B cell (primary cell): ENCODE measurements at regions not wholly inside any gene's neighbourhood (a gene's known extent, or its start where the extent isn't known, plus 50 kb on each side); places are given as distances from the start of the nearest gene placed in this dataset.

ENCODE experiments used
- ATAC-seq: fragments of 200-7000 bp; cut with Tn5 transposase; one replicate; pipeline ENCODE4 v1.10.0; 2021; ENCODE audit warnings: low read depth, mild to moderate bottlenecking, moderate number of reproducible peaks, moderate library complexity
- CTCF ChIA-PET: fragments of 350-600 bp; sonication (Branson Sonifier 250); formaldehyde crosslinking; loops from one replicate; lab custom pipeline; 2021; ENCODE audit warnings: antibody characterized with exemption, inconsistent platforms; lab: Charles Lee
- POLR2A ChIA-PET: fragments of 350-600 bp; sonication (Branson Sonifier 250); formaldehyde crosslinking; loops from one replicate; lab custom pipeline; 2021; ENCODE audit warnings: antibody characterized with exemption; lab: Charles Lee
- DNase-seq: peaks from one replicate; pipeline ENCODE4 v3.0.0; 2013
- H2AFZ ChIP-seq: 2 replicates; pipeline ENCODE4 v1.6.1; 2012; ENCODE audit warnings: mild to moderate bottlenecking, low read depth, low read length; ENCODE audit not compliant: insufficient read depth, poor library complexity, severe bottlenecking
- H3K27ac ChIP-seq, 2 donors: 1 replicate in 1 of 2; 2 replicates in 1 of 2; pipeline ENCODE4 v1.5.1; 2012 to 2013; ENCODE audit warnings: low read length in 2 of 2, mild to moderate bottlenecking in 2 of 2, moderate library complexity in 1 of 2
- H3K27me3 ChIP-seq, 4 experiments: fragments of 200-600 bp in 1 of 4; sonication (generic) in 1 of 4; replicated peaks in 1 of 4; 1 replicate in 2 of 4; 2 replicates in 2 of 4; pipeline versions ENCODE4 v1.6.1 to v1.7.0; 2013 to 2016; ENCODE audit warnings: low read length in 3 of 4, mild to moderate bottlenecking in 2 of 4, mixed read lengths in 1 of 4, moderate library complexity in 1 of 4; ENCODE audit not compliant: insufficient read depth in 4 of 4, control insufficient read depth in 3 of 4; ENCODE audit errors: control extremely low read depth in 1 of 4
- H3K36me3 ChIP-seq, 2 experiments: replicated peaks in 1 of 2; 1 replicate in 1 of 2; 2 replicates in 1 of 2; pipeline versions ENCODE4 v1.6.1 to v1.7.1; 2013; ENCODE audit warnings: low read length in 1 of 2; ENCODE audit not compliant: insufficient read depth in 2 of 2, control insufficient read depth in 1 of 2; ENCODE audit errors: control extremely low read depth in 1 of 2, extremely low read depth in 1 of 2
- H3K4me1 ChIP-seq, 2 donors: fragments of 200-600 bp in 1 of 2; sonication (generic) in 1 of 2; 1 replicate in 1 of 2; 2 replicates in 1 of 2; pipeline versions ENCODE4 v1.5.1 to v1.6.1; 2013 to 2017; ENCODE audit warnings: low read length in 2 of 2; ENCODE audit not compliant: control insufficient read depth in 2 of 2, insufficient read depth in 2 of 2
- H3K4me2 ChIP-seq: replicated peaks from 2 replicates; pipeline ENCODE3; 2012; ENCODE audit warnings: mild to moderate bottlenecking, low read depth, low read length; ENCODE audit not compliant: poor library complexity, severe bottlenecking
- H3K4me3 ChIP-seq, 5 experiments: fragments of 200-600 bp in 1 of 5; sonication (generic) in 1 of 5; 1 replicate in 3 of 5; 2 replicates in 2 of 5; pipeline versions ENCODE4 v1.5.1 to v1.7.0; 2011 to 2016; ENCODE audit warnings: low read length in 4 of 5, mild to moderate bottlenecking in 4 of 5, low read depth in 2 of 5, control low read depth in 1 of 5, moderate library complexity in 1 of 5; ENCODE audit not compliant: insufficient read depth in 1 of 5; ENCODE audit errors: control extremely low read depth in 1 of 5, extremely low read depth in 1 of 5
- H3K79me2 ChIP-seq: fragments of 200-600 bp; sonication (generic); one replicate; pipeline ENCODE4 v1.6.0; 2016; ENCODE audit warnings: low read length; ENCODE audit not compliant: control insufficient read depth, insufficient read depth
- H3K9ac ChIP-seq: fragments of 200-600 bp; sonication (generic); 2 replicates; pipeline ENCODE4 v1.6.1; 2017; ENCODE audit warnings: mild to moderate bottlenecking, low read length, moderate library complexity
- H3K9me3 ChIP-seq, 3 donors: one replicate each; pipeline versions ENCODE4 v1.6.1 to v1.7.1; 2013; ENCODE audit warnings: low read length in 2 of 3; ENCODE audit not compliant: control insufficient read depth in 2 of 3, insufficient read depth in 1 of 3; ENCODE audit errors: control extremely low read depth in 1 of 3
- H4K20me1 ChIP-seq: 2 replicates; pipeline ENCODE4 v1.6.0; 2012; ENCODE audit warnings: mild to moderate bottlenecking, low read length; ENCODE audit not compliant: insufficient read depth, control insufficient read depth, poor library complexity, severe bottlenecking
- H3K27ac Mint-ChIP-seq: one replicate; pipeline ENCODE4 v1.8.0; 2021; ENCODE audit warnings: mixed read lengths
- H3K27me3 Mint-ChIP-seq: one replicate; pipeline ENCODE4 v1.8.0; 2021; ENCODE audit warnings: mixed read lengths
- H3K4me1 Mint-ChIP-seq: one replicate; pipeline ENCODE4 v1.8.0; 2021; ENCODE audit warnings: mixed read lengths
- H3K4me3 Mint-ChIP-seq: one replicate; pipeline ENCODE4 v1.8.0; 2021; ENCODE audit warnings: mixed read lengths
- H3K9me3 Mint-ChIP-seq: one replicate; pipeline ENCODE4 v1.8.0; 2022; ENCODE audit warnings: mixed read lengths; ENCODE audit not compliant: insufficient read depth
- CTCF ChIP-seq: fragments of 200-600 bp; IDR thresholded peaks from one replicate; pipeline ENCODE4 v1.8.0; 2022; ENCODE audit warnings: antibody characterized with exemption, mild to moderate bottlenecking
- EZH2 ChIP-seq: IDR thresholded peaks from 2 replicates; pipeline ENCODE4 v1.6.1; 2012; ENCODE audit warnings: borderline replicate concordance, low read depth, mild to moderate bottlenecking, moderate library complexity, low read length; ENCODE audit not compliant: insufficient read depth, poor library complexity, severe bottlenecking
- WGBS: methylation state at CpG from one replicate; pipeline ENCODE4 v1.1.5; 2013; ENCODE audit warnings: missing lambda C conversion rate; ENCODE audit not compliant: insufficient coverage; 5-methylcytosine and 5-hydroxymethylcytosine counted together
- intact Hi-C: fragments of 100-400 bp; cut with micrococcal nuclease; formaldehyde crosslinking; loops from one replicate; pipeline ENCODE4 v1.10.0; 2022

- ATAC-seq (no peak), DNase-seq (no peak)
- WGBS, result 60% methylated on average over 2 of the region's 6 CpGs
- Histone ChIP-seq H3K27me3 (no peaks in the 10 kb centered on the region), H3K4me1 (no peaks in the 10 kb centered on the region), H3K4me3 (no peak overlapping the region), H3K36me3 (no peaks in the 10 kb centered on the region), H3K9ac (no peak overlapping the region), H3K79me2 (no peaks in the 10 kb centered on the region), H3K9me3 (no peaks in the 10 kb centered on the region), H4K20me1 (no peaks in the 10 kb centered on the region), H3K27ac (no peak overlapping the region), H2AFZ (no peak overlapping the region), H3K4me2 (no peak overlapping the region)
- Mint-ChIP-seq H3K4me3 (no peak overlapping the region), H3K27me3 (peaks cover 13% of the 10 kb centered on the region), H3K4me1 (no peaks in the 10 kb centered on the region), H3K27ac (no peak overlapping the region), H3K9me3 (no peaks in the 10 kb centered on the region)
- ChIA-PET CTCF (interaction anchor here (1.8 kb wide), 1 partner anchor 9 kb away, joined by 6 read pairs; no protein-coding TSS in a partner anchor), POLR2A (no interaction called here)
- no peak for TF ChIP-seq CTCF
- intact Hi-C loops, result no loop called here
Observed at GRCh38 chr3:118808723-118809122, 225.9 kb downstream of the IGSF11 start.

GRCh38 chr3:118809696-118810498 lies 224.7 kb downstream of the IGSF11 start:
- Mint-ChIP-seq H3K4me3 (no peak overlapping the region), H3K9me3 (no peaks in the 10 kb centered on the region)
- no peak overlapping the region for H2AFZ ChIP-seq

More at GRCh38 chr3:118809696-118810498, 224.7 kb downstream of the IGSF11 start:
- no peak overlapping the region for H3K9ac ChIP-seq
- DNase-seq (no peak), ATAC-seq (no peak)
- peaks cover 13% of the 10 kb centered on the region for H3K27me3 Mint-ChIP-seq
- intact Hi-C loops, result no loop called here
- H3K4me1 ChIP-seq, result no peaks in the 10 kb centered on the region
- H3K27me3 ChIP-seq, result no peaks in the 10 kb centered on the region
- H3K27ac Mint-ChIP-seq, result no peak overlapping the region
- no peak overlapping the region for H3K4me3 ChIP-seq
- H4K20me1 ChIP-seq, result no peaks in the 10 kb centered on the region
- ChIA-PET POLR2A (no interaction called here), CTCF (no interaction called here)
- no peaks in the 10 kb centered on the region for H3K4me1 Mint-ChIP-seq
- no peak for TF ChIP-seq EZH2
- no peak for TF ChIP-seq CTCF
- H3K79me2 ChIP-seq, result no peaks in the 10 kb centered on the region
- no peak overlapping the region for H3K27ac ChIP-seq
- 71% methylated on average over 1 of the region's 9 CpGs for WGBS
- no peaks in the 10 kb centered on the region for H3K9me3 ChIP-seq
- H3K36me3 ChIP-seq, result no peaks in the 10 kb centered on the region
- H3K4me2 ChIP-seq, result no peak overlapping the region
